HCT116 (cell line): ENCODE measurements at regions not wholly inside any gene's neighbourhood (a gene's known extent, or its start where the extent isn't known, plus 50 kb on each side); places are given as distances from the start of the nearest gene placed in this dataset.

Experiments used
- ATAC-seq: fragments of 200-7000 bp; cut with Tn5 transposase; 2 replicates; pipeline ENCODE4 v1.9.1; 2020; ENCODE audit warnings: mild to moderate bottlenecking, moderate library complexity
- BruUV-seq: library from RNA; stranded (reverse); fragments of 400-500 nt; replicated peaks from 2 replicates; lab custom pipeline; 2021; lab: Mats Ljungman, UMichigan
- CTCF ChIA-PET: fragments of 300-600 bp; sonication (Branson Sonifier 250); formaldehyde crosslinking; loops from one replicate; lab custom pipeline; 2021; ENCODE audit warnings: antibody characterized with exemption; lab: Charles Lee
- POLR2A ChIA-PET: fragments of 300-600, 350-600 bp; sonication (Branson Sonifier 250); formaldehyde crosslinking; loops from one replicate; lab custom pipeline; 2021; ENCODE audit warnings: antibody characterized with exemption; lab: Charles Lee
- RAD21 ChIA-PET, 2 experiments: fragments of 300-600 bp; sonication (Branson Sonifier 250); formaldehyde crosslinking; loops; one replicate each; lab custom pipeline; 2023; ENCODE audit warnings: low total read pairs in 2 of 2; ENCODE audit not compliant: uncharacterized antibody in 2 of 2, unreplicated experiment in 2 of 2, low non-redundant PET in 1 of 2; lab: Charles Lee
- DNase-seq: peaks from one replicate; pipeline ENCODE4 v3.0.0-alpha.2; 2010; ENCODE audit warnings: low read depth, low spot score
- H2AFZ ChIP-seq: fragments of 200-600 bp; shearing (Covaris generic), sonication (generic); 2 replicates; pipeline ENCODE4 v1.6.1; 2017; ENCODE audit warnings: low read depth, mixed run types, mixed read lengths, antibody characterized with exemption, low read length; ENCODE audit not compliant: poor library complexity, severe bottlenecking
- H3K27ac ChIP-seq: 2 replicates; pipeline ENCODE4 v1.5.1; 2012; ENCODE audit warnings: low read depth, low read length
- H3K27me3 ChIP-seq: fragments of 200-600 bp; sonication (generic); 2 replicates; pipeline ENCODE4 v1.6.1; 2016; ENCODE audit warnings: mixed run types, low read length, mixed read lengths; ENCODE audit not compliant: insufficient read depth
- H3K36me3 ChIP-seq, 2 experiments: fragments of 200-500 bp in 1 of 2; fragments of 200-600 bp in 1 of 2; sonication (Bioruptor generic) in 1 of 2; sonication (generic) in 1 of 2; 2 replicates each; pipeline versions ENCODE4 v1.5.1 to v1.6.1; 2014 to 2016; ENCODE audit warnings: low read length in 2 of 2, inconsistent platforms in 1 of 2, mixed read lengths in 1 of 2, mixed run types in 1 of 2; ENCODE audit not compliant: insufficient read depth in 2 of 2, control insufficient read depth in 1 of 2
- H3K4me1 ChIP-seq, 2 experiments: fragments of 200-600 bp in 1 of 2; sonication (generic) in 1 of 2; 2 replicates each; pipeline versions ENCODE4 v1.5.1 to v1.6.1; 2012 to 2017; ENCODE audit warnings: low read length in 2 of 2, inconsistent platforms in 1 of 2, mild to moderate bottlenecking in 1 of 2, mixed read lengths in 1 of 2, mixed run types in 1 of 2, moderate library complexity in 1 of 2; ENCODE audit not compliant: insufficient read depth in 2 of 2, control insufficient read depth in 1 of 2
- H3K4me2 ChIP-seq: fragments of 200-600 bp; sonication (generic); 2 replicates; pipeline ENCODE4 v1.6.1; 2017; ENCODE audit warnings: mixed run types, low read length, mixed read lengths
- H3K4me3 ChIP-seq, 2 experiments: fragments of 200-600 bp in 1 of 2; sonication (generic) in 1 of 2; replicated peaks in 1 of 2; 2 replicates each; pipeline ENCODE4 v1.5.1; 2011 to 2016; ENCODE audit warnings: low read length in 2 of 2, control low read depth in 1 of 2, low read depth in 1 of 2, mild to moderate bottlenecking in 1 of 2, mixed read lengths in 1 of 2, mixed run types in 1 of 2
- H3K79me2 ChIP-seq: fragments of 200-600 bp; sonication (generic); 2 replicates; pipeline ENCODE4 v1.6.1; 2017; ENCODE audit warnings: mild to moderate bottlenecking, mixed run types, low read length, moderate library complexity, mixed read lengths; ENCODE audit not compliant: insufficient read depth
- H3K9ac ChIP-seq: fragments of 200-600 bp; sonication (generic); 2 replicates; pipeline ENCODE4 v1.6.1; 2016; ENCODE audit warnings: low read length, mixed read lengths
- H3K9me2 ChIP-seq: fragments of 200-600 bp; sonication (generic), shearing (Covaris generic); 2 replicates; pipeline ENCODE4 v1.6.1; 2017; ENCODE audit warnings: mixed run types, mild to moderate bottlenecking, moderate library complexity; ENCODE audit not compliant: insufficient read depth
- H3K9me3 ChIP-seq, 2 experiments: fragments of 200-500 bp in 1 of 2; fragments of 200-600 bp in 1 of 2; sonication (Bioruptor generic) in 1 of 2; sonication (generic) in 1 of 2; 2 replicates each; pipeline ENCODE4 v1.6.1; 2014 to 2017; ENCODE audit warnings: low read length in 2 of 2, mixed read lengths in 2 of 2, inconsistent platforms in 1 of 2, low read depth in 1 of 2, mild to moderate bottlenecking in 1 of 2, mixed run types in 1 of 2, moderate library complexity in 1 of 2; ENCODE audit not compliant: control insufficient read depth in 1 of 2, insufficient read depth in 1 of 2
- H4K20me1 ChIP-seq: fragments of 200-600 bp; sonication (generic), shearing (Covaris generic); 2 replicates; pipeline ENCODE4 v1.6.1; 2017; ENCODE audit warnings: mixed run types, mild to moderate bottlenecking, moderate library complexity; ENCODE audit not compliant: insufficient read depth
- CBX3 ChIP-seq: IDR thresholded peaks from 2 replicates; pipeline ENCODE4 v1.6.1; 2012; ENCODE audit warnings: low read depth
- EGR1 ChIP-seq: IDR thresholded peaks from 2 replicates; pipeline ENCODE4 v1.6.1; 2012; ENCODE audit warnings: low read depth
- ELF1 ChIP-seq: IDR thresholded peaks from 2 replicates; pipeline ENCODE4 v1.6.1; 2012; ENCODE audit warnings: low read depth, borderline replicate concordance
- EZH2phosphoT487 ChIP-seq: fragments of 200-600 bp; IDR thresholded peaks from 2 replicates; pipeline ENCODE4 v1.6.1; 2018; ENCODE audit warnings: antibody characterized with exemption, borderline replicate concordance
- FOSL1 ChIP-seq: IDR thresholded peaks from 2 replicates; pipeline ENCODE4 v1.6.1; 2012; ENCODE audit warnings: low read depth
- JUND ChIP-seq: IDR thresholded peaks from 2 replicates; pipeline ENCODE4 v1.6.1; 2012
- POLR2A ChIP-seq: IDR thresholded peaks from 2 replicates; pipeline ENCODE4 v1.7.0; 2011; ENCODE audit warnings: borderline replicate concordance; ENCODE audit not compliant: insufficient read depth, insufficient read length; ENCODE audit errors: extremely low read depth
- POLR2AphosphoS5 ChIP-seq: IDR thresholded peaks from 2 replicates; pipeline ENCODE4 v1.6.1; 2011; ENCODE audit warnings: mild to moderate bottlenecking, low read depth, low read length, moderate library complexity
- RAD21 ChIP-seq: IDR thresholded peaks from 2 replicates; pipeline ENCODE4 v1.6.1; 2012; ENCODE audit warnings: low read depth, mild to moderate bottlenecking
- REST ChIP-seq: IDR thresholded peaks from 2 replicates; pipeline ENCODE4 v1.6.1; 2012; ENCODE audit warnings: low read depth
- SIN3A ChIP-seq: IDR thresholded peaks from 2 replicates; pipeline ENCODE4 v1.6.1; 2012; ENCODE audit warnings: low read depth
- SRF ChIP-seq: IDR thresholded peaks from 2 replicates; pipeline ENCODE4 v1.6.1; 2012; ENCODE audit warnings: low read depth
- ZBTB33 ChIP-seq: IDR thresholded peaks from 2 replicates; pipeline ENCODE4 v1.6.1; 2011; ENCODE audit warnings: mild to moderate bottlenecking, low read length, moderate library complexity; ENCODE audit not compliant: insufficient replicate concordance; ENCODE audit errors: extremely low read depth
- ZFX ChIP-seq: fragments of 450-650 bp; IDR thresholded peaks from 2 replicates; pipeline ENCODE4 v1.6.1; 2017
- intact Hi-C: fragments of 100-400 bp; cut with micrococcal nuclease; formaldehyde crosslinking; loops from 2 replicates; pipeline ENCODE4 v1.10.0; 2022

GRCh38 chr9:621201-621855 is 220.2 kb upstream of the DMRT1 start:
- no peaks in the 10 kb centered on the region for H3K79me2 ChIP-seq
- H4K20me1 ChIP-seq, result 0 out of 2 replicates have a peak, but pooled peaks cover 3% of the 10 kb centered on the region
- H2AFZ ChIP-seq, result no peak overlapping the region
- intact Hi-C loops, result no loop called here
- no peaks in the 10 kb centered on the region for H3K27me3 ChIP-seq
- DNase-seq (no peak), ATAC-seq (no peak)
- H3K4me3 ChIP-seq, result no peak overlapping the region
- no peaks in the 10 kb centered on the region for H3K4me1 ChIP-seq
- TF ChIP-seq CBX3 (no peak), SIN3A (no peak), ZFX (no peak), EGR1 (no peak), ZBTB33 (no peak), POLR2A (no peak), REST (no peak), FOSL1 (no peak), SRF (no peak), ELF1 (no peak), RAD21 (no peak), JUND (no peak), POLR2AphosphoS5 (no peak), EZH2phosphoT487 (no peak)
- BruUV-seq, result no TSS peak
- H3K36me3 ChIP-seq, result no peaks in the 10 kb centered on the region
- H3K9me2 ChIP-seq, result no peaks in the 10 kb centered on the region
- ChIA-PET CTCF (no interaction called here), POLR2A (no interaction called here), RAD21 (no interaction called here)
- H3K4me2 ChIP-seq, result no peak overlapping the region
- no peak overlapping the region for H3K9ac ChIP-seq
- no peak overlapping the region for H3K27ac ChIP-seq
- no peaks in the 10 kb centered on the region for H3K9me3 ChIP-seq
